OCI-LY1 (cell line): ENCODE measurements at regions not wholly inside any gene's neighbourhood (a gene's known extent, or its start where the extent isn't known, plus 50 kb on each side); places are given as distances from the start of the nearest gene placed in this dataset.
"Not testable (repeated sequence)": the region's sequence is repeated elsewhere in the genome, so short reads cannot be mapped to it uniquely, and the experiment has no call there.

Experiments
- CTCF ChIP-seq: fragments of 200-600 bp; sonication (generic), shearing (Covaris generic); IDR thresholded peaks from 2 replicates; pipeline ENCODE4 v1.5.1; 2017; ENCODE audit warnings: mild to moderate bottlenecking, antibody characterized with exemption, low read length, moderate library complexity, mixed read lengths
- EZH2 ChIP-seq: fragments of 200-600 bp; sonication (generic), shearing (Covaris generic); IDR thresholded peaks from 2 replicates; pipeline ENCODE4 v1.8.0; 2017; ENCODE audit warnings: borderline replicate concordance, mixed run types, mild to moderate bottlenecking, antibody characterized with exemption, low read length, moderate library complexity, mixed read lengths

- not testable (repeated sequence) for TF ChIP-seq EZH2, CTCF
Observed at GRCh38 chr9:42437057-42437759, 253.7 kb downstream of the SPATA31A6 start.
